Stimulated activated naive CD8-positive, alpha-beta T cell treated with anti-CD3 and anti-CD28 coated beads, Interleukin-15, Interleukin-2, amounts not matched to agents 100 ng/mL and 50 ng/mL, for 24 hours (primary cell): ENCODE measurements at regions not wholly inside any gene's neighbourhood (a gene's known extent, or its start where the extent isn't known, plus 50 kb on each side); places are given as distances from the start of the nearest gene placed in this dataset.

Experiments
- H3K27ac Mint-ChIP-seq: one replicate; pipeline ENCODE4 v1.8.0; 2021; ENCODE audit warnings: mild to moderate bottlenecking, mixed read lengths
- H3K27me3 Mint-ChIP-seq: one replicate; pipeline ENCODE4 v1.8.0; 2021; ENCODE audit warnings: mixed read lengths
- H3K36me3 Mint-ChIP-seq: one replicate; pipeline ENCODE4 v1.8.0; 2021; ENCODE audit warnings: low read depth, mixed read lengths
- H3K4me1 Mint-ChIP-seq: one replicate; pipeline ENCODE4 v1.8.0; 2021; ENCODE audit warnings: low read depth, mixed read lengths
- H3K4me3 Mint-ChIP-seq: one replicate; pipeline ENCODE4 v1.8.0; 2021; ENCODE audit warnings: mild to moderate bottlenecking, mixed read lengths
- H3K9me3 Mint-ChIP-seq: one replicate; pipeline ENCODE4 v1.8.0; 2021; ENCODE audit warnings: mixed read lengths

- Mint-ChIP-seq H3K4me1 (peaks cover 5% of the 10 kb centered on the region), H3K36me3 (no peaks in the 10 kb centered on the region), H3K27ac (no peak overlapping the region), H3K9me3 (no peaks in the 10 kb centered on the region), H3K4me3 (no peak overlapping the region), H3K27me3 (no peaks in the 10 kb centered on the region)
Observed at GRCh38 chr10:63717027-63717715, 196.0 kb downstream of the REEP3 start.

GRCh38 chr10:63718006-63718405, 196.8 kb downstream of the REEP3 start:
- no peak overlapping the region for H3K27ac Mint-ChIP-seq
- no peaks in the 10 kb centered on the region for H3K9me3 Mint-ChIP-seq
- H3K36me3 Mint-ChIP-seq: no peaks in the 10 kb centered on the region
- H3K27me3 Mint-ChIP-seq: no peaks in the 10 kb centered on the region
- peaks cover 4% of the 10 kb centered on the region for H3K4me1 Mint-ChIP-seq
- no peak overlapping the region for H3K4me3 Mint-ChIP-seq

GRCh38 chr10:63718421-63718820, 197.2 kb downstream of the REEP3 start:
- H3K9me3 Mint-ChIP-seq: no peaks in the 10 kb centered on the region
- H3K27me3 Mint-ChIP-seq: no peaks in the 10 kb centered on the region
- H3K4me1 Mint-ChIP-seq: peaks cover 4% of the 10 kb centered on the region
- no peaks in the 10 kb centered on the region for H3K36me3 Mint-ChIP-seq
- no peak overlapping the region for H3K4me3 Mint-ChIP-seq
- H3K27ac Mint-ChIP-seq: no peak overlapping the region

GRCh38 chr10:63719226-63719856, 198.1 kb downstream of the REEP3 start:
- Mint-ChIP-seq H3K27me3 (no peaks in the 10 kb centered on the region), H3K4me1 (peaks cover 4% of the 10 kb centered on the region), H3K9me3 (no peaks in the 10 kb centered on the region), H3K27ac (no peak overlapping the region), H3K36me3 (no peaks in the 10 kb centered on the region), H3K4me3 (no peak overlapping the region)

- H3K9me3 Mint-ChIP-seq: no peaks in the 10 kb centered on the region
- peaks cover 2% of the 10 kb centered on the region for H3K27me3 Mint-ChIP-seq
- peaks cover 4% of the 10 kb centered on the region for H3K4me1 Mint-ChIP-seq
- H3K4me3 Mint-ChIP-seq: no peak overlapping the region
- H3K36me3 Mint-ChIP-seq: no peaks in the 10 kb centered on the region
- no peak overlapping the region for H3K27ac Mint-ChIP-seq
Observed at GRCh38 chr10:63720072-63720537, 198.9 kb downstream of the REEP3 start.

- Mint-ChIP-seq H3K9me3 (no peaks in the 10 kb centered on the region), H3K4me3 (no peak overlapping the region), H3K27ac (no peak overlapping the region), H3K4me1 (peaks cover 4% of the 10 kb centered on the region), H3K36me3 (no peaks in the 10 kb centered on the region), H3K27me3 (peaks cover 8% of the 10 kb centered on the region)
Observed at GRCh38 chr10:63720676-63721075, 199.5 kb downstream of the REEP3 start.

- Mint-ChIP-seq H3K36me3 (no peaks in the 10 kb centered on the region), H3K4me1 (no peaks in the 10 kb centered on the region), H3K27me3 (peaks cover 27% of the 10 kb centered on the region), H3K27ac (no peak overlapping the region), H3K4me3 (no peak overlapping the region), H3K9me3 (no peaks in the 10 kb centered on the region)
Observed at GRCh38 chr10:63722537-63722936, 201.3 kb downstream of the REEP3 start.

- no peaks in the 10 kb centered on the region for H3K4me1 Mint-ChIP-seq
- H3K4me3 Mint-ChIP-seq: no peak overlapping the region
- no peak overlapping the region for H3K27ac Mint-ChIP-seq
- H3K9me3 Mint-ChIP-seq: no peaks in the 10 kb centered on the region
- no peaks in the 10 kb centered on the region for H3K36me3 Mint-ChIP-seq
- peaks cover 34% of the 10 kb centered on the region for H3K27me3 Mint-ChIP-seq
Observed at GRCh38 chr10:63723320-63723719, 202.1 kb downstream of the REEP3 start.

GRCh38 chr10:63723741-63724140, 202.5 kb downstream of the REEP3 start:
- H3K27me3 Mint-ChIP-seq: peaks cover 34% of the 10 kb centered on the region
- H3K4me3 Mint-ChIP-seq: no peak overlapping the region
- H3K27ac Mint-ChIP-seq: no peak overlapping the region
- H3K36me3 Mint-ChIP-seq: no peaks in the 10 kb centered on the region
- no peaks in the 10 kb centered on the region for H3K4me1 Mint-ChIP-seq
- no peaks in the 10 kb centered on the region for H3K9me3 Mint-ChIP-seq

GRCh38 chr10:63724922-63725321, 203.7 kb downstream of the REEP3 start:
- Mint-ChIP-seq H3K4me1 (no peaks in the 10 kb centered on the region), H3K9me3 (no peaks in the 10 kb centered on the region), H3K27me3 (peaks cover 38% of the 10 kb centered on the region), H3K4me3 (no peak overlapping the region), H3K36me3 (no peaks in the 10 kb centered on the region), H3K27ac (no peak overlapping the region)

- Mint-ChIP-seq H3K4me3 (no peak overlapping the region), H3K36me3 (no peaks in the 10 kb centered on the region), H3K4me1 (no peaks in the 10 kb centered on the region), H3K27ac (no peak overlapping the region), H3K27me3 (peaks cover 42% of the 10 kb centered on the region), H3K9me3 (no peaks in the 10 kb centered on the region)
Observed at GRCh38 chr10:63726867-63727266, 205.7 kb downstream of the REEP3 start.

- Mint-ChIP-seq H3K9me3 (no peaks in the 10 kb centered on the region), H3K27me3 (peaks cover 45% of the 10 kb centered on the region), H3K27ac (no peak overlapping the region), H3K36me3 (no peaks in the 10 kb centered on the region), H3K4me1 (no peaks in the 10 kb centered on the region), H3K4me3 (no peak overlapping the region)
Observed at GRCh38 chr10:63727636-63728035, 206.4 kb downstream of the REEP3 start.

- Mint-ChIP-seq H3K36me3 (no peaks in the 10 kb centered on the region), H3K9me3 (no peaks in the 10 kb centered on the region), H3K4me1 (no peaks in the 10 kb centered on the region), H3K27ac (no peak overlapping the region), H3K27me3 (peaks cover 3% of the 10 kb centered on the region), H3K4me3 (no peak overlapping the region)
Observed at GRCh38 chr10:63735305-63735704, 214.1 kb downstream of the REEP3 start.

- no peaks in the 10 kb centered on the region for H3K9me3 Mint-ChIP-seq
- H3K4me3 Mint-ChIP-seq: no peak overlapping the region
- H3K27me3 Mint-ChIP-seq: peaks cover 4% of the 10 kb centered on the region
- no peak overlapping the region for H3K27ac Mint-ChIP-seq
- no peaks in the 10 kb centered on the region for H3K36me3 Mint-ChIP-seq
- H3K4me1 Mint-ChIP-seq: peaks cover 3% of the 10 kb centered on the region
Observed at GRCh38 chr10:63738410-63738809, 217.2 kb downstream of the REEP3 start.

- no peaks in the 10 kb centered on the region for H3K9me3 Mint-ChIP-seq
- no peaks in the 10 kb centered on the region for H3K36me3 Mint-ChIP-seq
- H3K27me3 Mint-ChIP-seq: peaks cover 11% of the 10 kb centered on the region
- no peak overlapping the region for H3K27ac Mint-ChIP-seq
- peaks cover 3% of the 10 kb centered on the region for H3K4me1 Mint-ChIP-seq
- no peak overlapping the region for H3K4me3 Mint-ChIP-seq
Observed at GRCh38 chr10:63744060-63744941, 223.1 kb downstream of the REEP3 start.
